Prostate gland (tissue), 2 donors: ENCODE measurements at regions not wholly inside any gene's neighbourhood (a gene's known extent, or its start where the extent isn't known, plus 50 kb on each side); places are given as distances from the start of the nearest gene placed in this dataset.

Experiments used
- POLR2AphosphoS5 ChIP-seq: sonication (generic); formaldehyde crosslinking; IDR thresholded peaks from one replicate; pipeline ENCODE4 v1.6.1; 2017; ENCODE audit warnings: antibody characterized with exemption
- TF ChIP-seq, protein P1 (sequence below), 4 experiments: fragments of 200-600 bp in 2 of 4; fragments of 450-650 bp in 2 of 4; sonication (generic) in 2 of 4; IDR thresholded peaks; 1 replicate in 3 of 4; 2 replicates in 1 of 4; pipeline ENCODE4 v1.5.1; 2016 to 2019; ENCODE audit warnings: antibody characterized with exemption in 4 of 4, mild to moderate bottlenecking in 2 of 4, moderate library complexity in 2 of 4

DNA sequence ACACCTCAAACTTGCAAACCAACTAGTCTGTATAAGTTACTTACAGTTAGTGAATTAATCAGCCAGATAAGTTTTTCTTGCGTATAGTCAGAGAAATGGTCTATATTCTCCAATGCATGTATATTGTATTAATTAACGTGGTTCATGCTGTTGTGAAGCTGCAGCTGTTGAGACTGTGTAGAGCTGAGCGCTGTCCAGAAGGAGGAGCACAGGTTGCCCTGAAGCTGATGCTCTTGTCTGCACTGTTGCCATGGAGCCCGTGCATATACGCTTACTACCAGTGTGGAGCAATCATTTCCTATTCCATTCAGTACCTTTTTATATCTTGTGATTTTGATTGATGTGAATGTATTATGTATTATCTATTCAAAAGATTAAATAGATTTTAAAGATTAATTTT is 74.3 kb upstream of the ARID2 start:
- TF ChIP-seq, protein P1, sequence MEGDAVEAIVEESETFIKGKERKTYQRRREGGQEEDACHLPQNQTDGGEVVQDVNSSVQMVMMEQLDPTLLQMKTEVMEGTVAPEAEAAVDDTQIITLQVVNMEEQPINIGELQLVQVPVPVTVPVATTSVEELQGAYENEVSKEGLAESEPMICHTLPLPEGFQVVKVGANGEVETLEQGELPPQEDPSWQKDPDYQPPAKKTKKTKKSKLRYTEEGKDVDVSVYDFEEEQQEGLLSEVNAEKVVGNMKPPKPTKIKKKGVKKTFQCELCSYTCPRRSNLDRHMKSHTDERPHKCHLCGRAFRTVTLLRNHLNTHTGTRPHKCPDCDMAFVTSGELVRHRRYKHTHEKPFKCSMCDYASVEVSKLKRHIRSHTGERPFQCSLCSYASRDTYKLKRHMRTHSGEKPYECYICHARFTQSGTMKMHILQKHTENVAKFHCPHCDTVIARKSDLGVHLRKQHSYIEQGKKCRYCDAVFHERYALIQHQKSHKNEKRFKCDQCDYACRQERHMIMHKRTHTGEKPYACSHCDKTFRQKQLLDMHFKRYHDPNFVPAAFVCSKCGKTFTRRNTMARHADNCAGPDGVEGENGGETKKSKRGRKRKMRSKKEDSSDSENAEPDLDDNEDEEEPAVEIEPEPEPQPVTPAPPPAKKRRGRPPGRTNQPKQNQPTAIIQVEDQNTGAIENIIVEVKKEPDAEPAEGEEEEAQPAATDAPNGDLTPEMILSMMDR (IDR thresholded peaks at IDR 0.05) = no peak
- TF ChIP-seq POLR2AphosphoS5 = no peak
